HG03469 (cell line): ENCODE measurements at regions not wholly inside any gene's neighbourhood (a gene's known extent, or its start where the extent isn't known, plus 50 kb on each side); places are given as distances from the start of the nearest gene placed in this dataset.
A peak's percentile ranks its signal among the peaks of the same experiment; 100 is the strongest.

Experiments
- ATAC-seq: cut with Tn5 transposase; IDR thresholded peaks from one replicate; pipeline ENCODE4 v1.9.1; 2021; ENCODE audit warnings: mild to moderate bottlenecking, moderate library complexity, moderate number of reproducible peaks; ENCODE audit not compliant: unreplicated experiment

DNA sequence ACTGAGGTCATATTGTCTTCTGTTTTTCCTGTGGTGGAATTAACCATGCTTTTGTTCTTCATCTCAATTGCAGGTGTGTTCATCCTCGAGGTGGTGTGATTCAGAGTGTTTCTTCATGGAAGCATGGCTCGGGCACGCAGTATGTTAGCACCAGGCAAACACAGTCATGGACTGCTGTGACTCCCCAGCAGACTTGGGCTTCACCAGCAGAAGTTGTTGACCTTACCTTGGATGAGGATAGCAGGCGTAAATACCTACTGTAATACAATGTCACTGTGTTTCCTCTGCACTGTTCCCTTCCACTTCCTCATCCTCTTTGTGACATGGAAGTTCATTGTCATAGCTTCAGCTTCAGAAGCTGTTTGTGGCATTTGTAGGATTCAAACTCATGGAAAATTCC is 158.7 kb downstream of the HAUS1 start:
- ATAC-seq: no peak

- no peak for ATAC-seq
These were observed 160.1 kb downstream of the HAUS1 start for GRCh38 chr18:46264255-46264654.

- ATAC-seq: no peak
These were observed 161.3 kb downstream of the HAUS1 start for GRCh38 chr18:46265196-46266156.

- no peak for ATAC-seq
These were observed 162.3 kb downstream of the HAUS1 start for GRCh38 chr18:46266473-46266872.

- no peak for ATAC-seq
These were observed 164.5 kb downstream of the HAUS1 start for GRCh38 chr18:46268671-46269070.

DNA sequence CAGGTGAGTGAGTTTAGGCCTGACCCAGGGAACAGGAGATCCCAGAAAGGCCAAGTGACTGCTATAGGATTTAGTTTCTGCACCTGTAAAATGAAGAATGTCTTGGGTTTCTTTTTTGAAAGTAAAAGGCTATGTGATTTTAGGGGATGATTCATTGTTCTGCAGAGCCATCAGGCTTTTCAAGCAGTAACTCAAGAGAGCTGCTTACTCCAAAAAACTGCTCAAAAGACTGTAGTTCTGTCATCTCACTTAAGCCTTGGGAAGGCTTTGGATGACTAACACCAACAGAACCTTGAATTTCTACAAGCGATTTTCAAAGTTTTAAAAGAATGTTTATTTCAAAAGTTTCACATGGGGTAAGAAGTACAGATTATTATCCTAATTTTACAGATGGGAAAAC is 165.1 kb downstream of the HAUS1 start:
- ATAC-seq: no peak

DNA sequence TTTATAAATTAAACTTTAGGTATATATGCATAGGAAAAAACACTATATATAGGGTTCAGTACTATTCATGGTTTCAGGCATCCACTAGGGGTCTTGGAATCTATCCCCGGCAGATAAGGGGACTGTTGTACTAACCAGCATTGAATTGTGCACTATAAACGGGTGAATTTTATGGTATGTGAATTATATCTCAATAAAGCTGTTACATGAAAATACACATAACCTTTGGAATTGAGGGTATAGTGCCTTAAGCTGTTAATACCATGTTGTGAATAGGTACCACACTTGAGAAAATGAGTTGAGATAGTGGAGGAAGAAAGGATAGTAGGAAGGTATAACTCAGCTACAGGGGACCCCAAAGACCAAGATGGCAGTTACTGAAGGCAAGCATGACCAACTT is 167.3 kb downstream of the HAUS1 start:
- no peak for ATAC-seq

DNA sequence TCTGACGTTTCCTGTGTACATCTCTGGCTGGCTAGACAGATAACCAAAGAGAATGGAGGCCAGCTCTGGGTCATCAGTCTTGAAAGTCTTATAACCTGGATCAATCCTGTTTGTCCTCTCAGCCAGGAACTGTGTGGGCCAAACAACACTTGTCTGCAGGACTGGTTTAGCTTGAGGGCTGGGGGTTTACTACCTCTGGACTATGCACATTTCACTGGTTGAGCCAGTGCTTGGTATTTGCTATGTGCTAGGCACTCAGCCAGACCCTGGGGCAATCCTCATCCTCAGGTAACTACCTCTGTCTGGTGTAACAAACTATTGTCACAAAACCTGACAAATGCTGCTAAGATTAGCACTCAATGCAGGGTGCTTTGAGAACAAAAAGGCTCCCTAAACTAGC is 169.7 kb downstream of the HAUS1 start:
- no peak for ATAC-seq

DNA sequence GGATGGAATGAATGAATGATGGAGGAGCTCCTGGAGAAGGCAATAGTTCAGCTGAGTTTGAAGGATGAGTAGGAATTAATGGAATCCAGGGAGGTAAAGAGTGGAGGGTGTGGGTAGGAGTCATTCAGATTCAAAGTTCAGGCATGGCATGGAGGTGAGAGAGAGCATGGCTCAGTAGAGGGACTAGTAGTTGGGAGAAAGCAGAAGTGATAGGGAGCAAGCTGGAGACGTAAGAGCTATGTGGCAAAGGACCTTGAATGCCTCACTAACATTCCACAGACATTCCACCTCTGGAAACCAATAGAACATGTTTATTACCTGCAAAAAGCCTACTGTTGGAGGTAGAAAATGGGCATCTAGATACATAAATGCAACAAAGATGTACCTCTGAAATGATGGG is 170.1 kb downstream of the HAUS1 start:
- no peak for ATAC-seq

- no peak for ATAC-seq
These were observed 171.2 kb downstream of the HAUS1 start for GRCh38 chr18:46275370-46275769.

DNA sequence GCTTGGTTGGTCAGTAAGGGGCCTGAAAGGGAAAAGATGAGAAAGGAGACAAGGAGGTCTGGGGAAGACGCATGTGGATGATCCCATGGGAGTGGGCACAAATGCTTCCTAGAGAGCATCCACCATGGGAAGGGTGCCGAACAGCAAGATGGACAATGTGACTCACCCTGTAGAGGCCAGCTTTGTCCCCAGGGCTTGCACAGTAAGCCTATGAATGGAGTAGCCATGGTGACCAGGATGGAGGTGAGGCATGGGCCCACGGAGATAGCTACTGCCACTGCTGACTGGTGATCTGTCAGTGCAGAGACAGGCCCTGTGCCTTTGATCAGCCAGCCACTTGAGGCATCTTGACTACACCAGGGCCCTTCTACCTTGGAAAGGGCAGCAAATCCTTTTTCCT is 172.6 kb downstream of the HAUS1 start:
- no peak for ATAC-seq

DNA sequence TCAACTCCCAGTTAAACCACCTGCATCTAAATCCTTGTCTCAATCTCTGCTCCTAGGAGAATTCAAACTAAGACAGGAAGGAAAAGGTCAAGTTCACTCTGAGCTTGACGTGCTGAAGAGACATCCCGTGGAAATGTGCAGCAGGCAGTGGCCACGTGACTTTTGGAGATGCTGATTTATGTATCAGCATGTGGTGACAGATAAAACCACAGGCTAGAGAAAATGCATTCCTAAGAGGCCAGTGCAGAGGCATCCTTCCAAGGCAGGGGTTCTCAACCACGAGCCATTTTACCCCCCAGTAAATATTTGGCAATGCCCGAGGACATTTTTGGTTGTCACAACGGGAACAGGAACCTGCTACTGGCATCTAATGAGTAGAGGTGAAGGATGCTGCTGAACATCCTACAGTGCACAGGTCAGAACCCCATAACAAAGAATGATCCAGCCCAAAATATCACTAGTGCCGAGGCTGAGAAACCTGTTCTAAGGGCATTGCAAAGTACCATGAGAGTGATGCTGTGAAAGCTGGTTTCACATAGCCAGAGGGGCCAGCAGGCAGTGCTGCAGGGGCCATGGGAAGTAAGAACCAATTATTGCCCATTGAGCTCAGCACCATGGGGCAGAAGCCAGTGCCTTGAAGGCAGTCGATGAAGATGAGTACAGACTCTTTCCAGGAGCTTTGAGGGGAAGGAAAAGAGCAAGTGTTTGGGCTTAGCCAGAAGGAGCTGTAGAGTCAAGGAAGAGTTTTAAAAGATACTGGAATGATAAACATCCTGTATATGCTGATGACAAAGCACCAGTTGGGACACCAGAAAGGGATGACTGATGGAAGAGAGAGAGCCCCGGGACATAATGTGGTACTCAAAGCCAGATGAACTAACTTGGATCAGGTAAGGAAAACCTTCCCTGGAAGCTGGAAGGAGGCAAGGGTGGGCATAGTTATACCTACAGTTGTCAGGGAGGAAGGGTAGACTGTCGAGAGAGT is 174.6 kb downstream of the HAUS1 start:
- no peak for ATAC-seq

DNA sequence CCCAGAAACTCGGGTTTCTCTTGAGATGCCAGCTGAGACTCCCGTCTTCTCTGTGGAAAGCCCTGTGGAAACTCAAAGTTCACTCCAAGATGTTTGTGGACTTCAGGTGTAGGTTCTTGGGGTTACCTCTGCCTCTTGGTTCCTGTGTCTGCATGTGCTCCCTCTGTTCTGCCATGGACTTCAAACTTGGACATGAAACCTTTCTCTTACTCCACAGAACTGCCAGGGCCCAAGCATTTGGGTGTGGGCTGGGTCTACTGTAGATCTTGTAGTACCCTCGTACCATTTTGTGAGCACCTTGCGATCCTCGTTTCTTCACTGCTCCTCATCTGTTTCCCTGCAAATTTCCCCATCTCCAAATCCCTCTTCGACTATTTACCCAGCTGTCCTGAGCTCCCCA is 175.5 kb downstream of the HAUS1 start:
- ATAC-seq: no peak

GRCh38 chr18:46281185-46282176 is 177.3 kb downstream of the HAUS1 start:
- ATAC-seq: peak; percentile 65

- ATAC-seq: no peak
These were observed 178.0 kb downstream of the HAUS1 start for GRCh38 chr18:46282177-46282570.

DNA sequence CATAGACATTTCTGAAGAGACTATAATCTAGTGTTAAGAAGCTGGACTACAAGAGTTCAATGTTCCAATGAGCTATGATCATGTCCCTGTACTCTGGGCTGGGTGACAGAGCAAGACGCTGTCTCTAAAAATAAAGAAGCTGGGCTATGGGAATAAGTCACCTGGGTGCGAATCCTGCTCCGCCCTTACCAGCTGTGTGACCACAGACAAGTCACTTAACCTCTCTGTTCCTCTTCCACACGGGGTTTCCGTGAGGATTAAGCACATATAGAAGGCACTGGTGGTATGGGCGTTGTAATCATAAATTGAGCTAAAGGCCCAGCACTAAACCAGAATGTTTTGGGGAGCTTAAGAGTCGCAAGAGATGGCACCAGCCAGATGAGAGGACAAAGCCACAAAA is 178.5 kb downstream of the HAUS1 start:
- ATAC-seq: no peak

GRCh38 chr18:46283268-46283667 is 179.1 kb downstream of the HAUS1 start:
- no peak for ATAC-seq

DNA sequence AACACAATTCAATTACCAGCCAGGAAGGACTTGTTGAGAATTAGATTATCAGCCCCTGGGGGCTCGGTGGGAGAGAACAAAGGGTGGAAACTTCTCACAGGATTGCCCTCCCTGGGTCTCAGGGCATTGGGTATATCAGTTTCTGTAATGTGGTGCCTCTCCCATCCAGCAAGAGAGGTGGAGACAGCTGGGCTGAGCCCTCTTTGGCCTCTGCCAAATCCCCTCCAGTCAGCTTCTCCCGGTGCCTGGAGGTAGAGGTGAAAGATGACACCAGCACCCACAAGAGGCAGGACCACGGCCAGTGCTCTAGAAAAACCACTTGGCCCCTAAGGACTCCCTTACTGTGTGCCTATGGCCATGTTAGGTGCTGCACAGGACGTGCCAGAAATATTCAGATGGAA is 179.7 kb downstream of the HAUS1 start:
- ATAC-seq: no peak

DNA sequence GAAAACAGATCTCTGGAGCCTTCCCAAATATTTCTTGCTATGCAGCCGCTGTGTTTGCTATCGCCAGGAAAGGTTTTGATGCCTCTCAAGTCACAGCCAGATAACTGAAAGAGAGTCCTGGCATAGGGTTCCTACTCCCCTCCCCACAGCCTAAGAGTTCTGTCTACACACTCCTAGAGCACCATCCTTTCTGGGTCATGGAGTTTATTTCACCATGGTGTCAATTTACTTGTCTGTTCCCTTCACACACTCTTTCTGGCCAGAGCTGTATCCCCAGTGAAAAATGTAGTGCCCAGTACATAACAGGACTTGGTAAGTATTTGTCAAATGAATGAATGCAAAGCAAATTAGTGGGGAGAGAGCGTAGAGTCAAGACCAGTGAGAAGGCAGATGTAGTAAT is 185.3 kb downstream of the HAUS1 start:
- ATAC-seq: no peak

DNA sequence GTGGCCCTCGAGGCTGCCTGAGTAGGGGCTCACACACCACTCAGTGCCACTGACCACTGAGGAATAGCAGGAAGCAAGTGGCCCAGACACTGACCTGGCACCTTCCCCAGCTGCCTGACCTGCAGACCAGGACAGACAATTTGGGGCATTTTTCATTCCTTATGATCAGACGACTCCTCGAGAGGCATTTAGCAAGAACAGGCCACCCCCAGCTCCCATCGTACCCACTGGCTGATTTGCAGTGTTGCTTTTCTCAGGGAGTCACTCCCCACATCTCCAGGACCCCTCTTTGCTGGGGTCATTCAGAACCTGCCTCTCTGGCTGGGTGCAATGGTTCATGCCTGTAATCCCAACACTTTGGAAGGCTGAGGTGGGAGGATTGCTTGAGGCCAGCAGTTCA is 185.7 kb downstream of the HAUS1 start:
- ATAC-seq: no peak
